SK-N-SH (cell line): ENCODE measurements at regions not wholly inside any gene's neighbourhood (a gene's known extent, or its start where the extent isn't known, plus 50 kb on each side); places are given as distances from the start of the nearest gene placed in this dataset.

ENCODE experiments used
- CHD2 ChIP-seq: fragments of 150-350 bp; IDR thresholded peaks from 2 replicates; pipeline ENCODE4 v1.6.1; 2018; ENCODE audit warnings: low read length; ENCODE audit not compliant: partially characterized antibody
- CTCF ChIP-seq: fragments of 200-600 bp; sonication (generic); IDR thresholded peaks from 2 replicates; pipeline ENCODE4 v1.6.1; 2017; ENCODE audit warnings: antibody characterized with exemption, mild to moderate bottlenecking, moderate library complexity
- ELF1 ChIP-seq: IDR thresholded peaks from 2 replicates; pipeline ENCODE4 v1.4.0; 2012
- EP300 ChIP-seq, 2 experiments: IDR thresholded peaks; 2 replicates each; pipeline versions ENCODE4 v1.4.0 to v1.6.1; 2012; ENCODE audit warnings: borderline replicate concordance in 1 of 2, low read depth in 1 of 2, low read length in 1 of 2
- FOXM1 ChIP-seq: IDR thresholded peaks from 2 replicates; pipeline ENCODE4 v1.4.0; 2012; ENCODE audit warnings: low read depth, mild to moderate bottlenecking
- GATA2 ChIP-seq: sonication (generic); formaldehyde crosslinking; IDR thresholded peaks from 2 replicates; pipeline ENCODE4 v1.5.0; 2020; ENCODE audit warnings: mild to moderate bottlenecking, missing genetic modification reagents
- MAX ChIP-seq: IDR thresholded peaks from 2 replicates; pipeline ENCODE4 v1.4.0; 2012; ENCODE audit warnings: low read depth
- NRF1 ChIP-seq: IDR thresholded peaks from 2 replicates; pipeline ENCODE4 v1.6.1; 2012; ENCODE audit warnings: low read depth, mild to moderate bottlenecking, low read length
- POLR2AphosphoS5 ChIP-seq: IDR thresholded peaks from 2 replicates; pipeline ENCODE4 v1.6.1; 2012; ENCODE audit warnings: low read depth, low read length
- RAD21 ChIP-seq: IDR thresholded peaks from 2 replicates; pipeline ENCODE4 v1.6.1; 2012; ENCODE audit warnings: mild to moderate bottlenecking, low read length
- RCOR1 ChIP-seq: fragments of 150-350 bp; IDR thresholded peaks from 2 replicates; pipeline ENCODE4 v1.6.1; 2017; ENCODE audit warnings: antibody characterized with exemption, low read length
- REST ChIP-seq: IDR thresholded peaks from 2 replicates; pipeline ENCODE4 v1.6.1; 2012; ENCODE audit warnings: mild to moderate bottlenecking, low read depth, low read length, moderate library complexity
- TAF1 ChIP-seq: IDR thresholded peaks from 2 replicates; pipeline ENCODE4 v1.6.1; 2012; ENCODE audit warnings: low read depth, mild to moderate bottlenecking, low read length, moderate library complexity, borderline replicate concordance
- USF1 ChIP-seq: IDR thresholded peaks from 2 replicates; pipeline ENCODE4 v1.4.0; 2012; ENCODE audit warnings: low read depth, borderline replicate concordance

- TF ChIP-seq EP300 (IDR thresholded peaks at IDR 0.05; ENCODE audit: borderline replicate concordance in 1 of 2, low read depth in 1 of 2, low read length in 1 of 2) = no peak
- TF ChIP-seq CTCF = no peak
- no peak for TF ChIP-seq MAX
- TF ChIP-seq POLR2AphosphoS5 = no peak
- no peak for TF ChIP-seq RCOR1
- TF ChIP-seq ELF1 = no peak
- no peak for TF ChIP-seq RAD21
- TF ChIP-seq TAF1 = no peak
- TF ChIP-seq USF1 = no peak
- TF ChIP-seq REST = no peak
- TF ChIP-seq CHD2 = no peak
- no peak for TF ChIP-seq NRF1
- TF ChIP-seq FOXM1 = no peak
- TF ChIP-seq GATA2 (CRISPR knock-in tag) = no peak
Measured at GRCh38 chr13:24087605-24088225, 72.8 kb upstream of the SPATA13 start.
